ENCODE measurements at regions not wholly inside any gene's neighbourhood (a gene's known extent, or its start where the extent isn't known, plus 50 kb on each side); places are given as distances from the start of the nearest gene placed in this dataset.

- peaks cover 11% of the 10 kb centered on the region; the same call in 2 of the 3 replicates for H3K9me3 Mint-ChIP-seq
- Histone ChIP-seq H2AFZ (peak overlapping the region; percentile 86), H3K27ac (ENCODE audit: low read depth) (no peak overlapping the region), H3K4me1 (ENCODE audit: insufficient read depth) (no peaks in the 10 kb centered on the region), H3K9me2 (ENCODE audit: insufficient read depth) (no peaks in the 10 kb centered on the region), H4K20me1 (replicated peaks; ENCODE audit: insufficient read depth) (no peaks in the 10 kb centered on the region), H3F3A (replicated peaks; ENCODE audit: low read depth) (no peaks in the 10 kb centered on the region), H3K27me3 (ENCODE audit: insufficient read depth) (no peaks in the 10 kb centered on the region), H3K79me2 (replicated peaks; ENCODE audit: insufficient read depth) (no peaks in the 10 kb centered on the region), H3K4me3 (peak overlapping the region; percentile 11; the same call in 1 of the 2 replicates), H3K4me2 (peak overlapping the region; percentile 49; the same call in 1 of the 2 replicates), H3K36me3 (ENCODE audit: insufficient read depth) (no peaks in the 10 kb centered on the region)
- H3K27ac Mint-ChIP-seq: no peak overlapping the region
- DNase-seq (ENCODE audit: low spot score) (peak; percentile 6), ATAC-seq (peak; percentile 60)
- peaks cover 4% of the 10 kb centered on the region; the same call in 1 of the 3 replicates for H3K36me3 Mint-ChIP-seq (ENCODE audit: low read depth)
- peak overlapping the region; percentile 13; the same call in 1 of the 3 replicates for H3K4me3 Mint-ChIP-seq
- H3K27me3 Mint-ChIP-seq (ENCODE audit: insufficient read depth, low read depth, poor library complexity): no peaks in the 10 kb centered on the region
- H3K4me1 Mint-ChIP-seq: peaks cover 7% of the 10 kb centered on the region; the same call in 2 of the 3 replicates
- TF ChIP-seq JUNB (IDR thresholded peaks at IDR 0.05; ENCODE audit: unreplicated experiment) (no peak), STAT1 (IDR thresholded peaks at IDR 0.05; ENCODE audit: unreplicated experiment) (no peak), NANOG (IDR thresholded peaks at IDR 0.05; ENCODE audit: borderline replicate concordance) (no peak), EZH2 (IDR thresholded peaks at IDR 0.05; ENCODE audit: low read depth, unreplicated experiment) (no peak), CTCF (conservative IDR thresholded peaks at IDR 0.05; ENCODE audit: low read depth in 2 of 2) (no peak), ETS1 (IDR thresholded peaks at IDR 0.05) (no peak), POLR2AphosphoS5 (IDR thresholded peaks at IDR 0.05; ENCODE audit: low read depth) (no peak)
These were observed 886.2 kb upstream of the ZWINT start for GRCh38 chr10:57247271-57247670.

GRCh38 chr10:57225920-57226319, 864.9 kb upstream of the ZWINT start:
- no peak overlapping the region for H3K27ac ChIP-seq (ENCODE audit: low read depth)
- H3K36me3 ChIP-seq (ENCODE audit: insufficient read depth): no peaks in the 10 kb centered on the region
- peaks cover 52% of the 10 kb centered on the region for H3K4me1 ChIP-seq (ENCODE audit: insufficient read depth)
- H3K27me3 Mint-ChIP-seq (ENCODE audit: insufficient read depth, low read depth, poor library complexity): no peaks in the 10 kb centered on the region
- peaks cover 24% of the 10 kb centered on the region for H3K9me3 Mint-ChIP-seq
- no peaks in the 10 kb centered on the region for H3F3A ChIP-seq (replicated peaks; ENCODE audit: low read depth)
- H3K79me2 ChIP-seq (replicated peaks; ENCODE audit: insufficient read depth): peaks cover 5% of the 10 kb centered on the region
- peaks cover 25% of the 10 kb centered on the region; the same call in 2 of the 3 replicates for H3K36me3 Mint-ChIP-seq (ENCODE audit: low read depth)
- DNase-seq (ENCODE audit: low spot score) (no peak), ATAC-seq (no peak)
- no peak overlapping the region for H2AFZ ChIP-seq
- peaks cover 40% of the 10 kb centered on the region; the same call in 2 of the 3 replicates for H3K4me1 Mint-ChIP-seq
- H3K4me2 ChIP-seq: no peak overlapping the region
- H3K4me3 Mint-ChIP-seq: no peak overlapping the region
- no peak overlapping the region for H3K4me3 ChIP-seq
- no peaks in the 10 kb centered on the region for H3K9me2 ChIP-seq (ENCODE audit: insufficient read depth)
- H3K27ac Mint-ChIP-seq: peak overlapping the region; percentile 75; the same call in 1 of the 2 replicates
- H4K20me1 ChIP-seq (replicated peaks; ENCODE audit: insufficient read depth): no peaks in the 10 kb centered on the region
- no peaks in the 10 kb centered on the region for H3K27me3 ChIP-seq (ENCODE audit: insufficient read depth)
- TF ChIP-seq POLR2AphosphoS5 (IDR thresholded peaks at IDR 0.05; ENCODE audit: low read depth) (no peak), ZNF114 (CRISPR knock-in tag; IDR thresholded peaks at IDR 0.05) (no peak), JUNB (IDR thresholded peaks at IDR 0.05; ENCODE audit: unreplicated experiment) (no peak), EZH2 (IDR thresholded peaks at IDR 0.05; ENCODE audit: low read depth, unreplicated experiment) (no peak), STAT1 (IDR thresholded peaks at IDR 0.05; ENCODE audit: unreplicated experiment) (no peak), NANOG (IDR thresholded peaks at IDR 0.05; ENCODE audit: borderline replicate concordance) (no peak), ETS1 (IDR thresholded peaks at IDR 0.05) (no peak), CREB1 (CRISPR knock-in tag; IDR thresholded peaks at IDR 0.05; ENCODE audit: low read depth) (no peak), ZNF462 (CRISPR knock-in tag; IDR thresholded peaks at IDR 0.05) (no peak)
